HEK293T (cell line): ENCODE measurements at regions not wholly inside any gene's neighbourhood (a gene's known extent, or its start where the extent isn't known, plus 50 kb on each side); places are given as distances from the start of the nearest gene placed in this dataset.

ENCODE experiments used
- BHLHE40 ChIP-seq: fragments of 450-650 bp; IDR thresholded peaks from 2 replicates; pipeline ENCODE4 v1.6.1; 2016; ENCODE audit warnings: mild to moderate bottlenecking, moderate library complexity, borderline replicate concordance
- CTBP1 ChIP-seq: fragments of 450-650 bp; IDR thresholded peaks from 2 replicates; pipeline ENCODE4 v1.6.1; 2016; ENCODE audit warnings: borderline replicate concordance
- FOXM1 ChIP-seq: fragments of 450-650 bp; IDR thresholded peaks from 2 replicates; pipeline ENCODE4 v1.6.1; 2017; ENCODE audit warnings: mild to moderate bottlenecking, borderline replicate concordance
- SP1 ChIP-seq: fragments of 450-650 bp; IDR thresholded peaks from 2 replicates; pipeline ENCODE4 v1.6.1; 2017
- SUZ12 ChIP-seq: fragments of 450-650 bp; IDR thresholded peaks from 2 replicates; pipeline ENCODE4 v1.6.1; 2016; ENCODE audit warnings: mild to moderate bottlenecking
- TARDBP ChIP-seq: fragments of 450-650 bp; IDR thresholded peaks from 2 replicates; pipeline ENCODE4 v1.6.1; 2016
- TF ChIP-seq, protein P1 (sequence below): fragments of 450-650 bp; IDR thresholded peaks from 2 replicates; pipeline ENCODE4 v1.6.1; 2016

DNA sequence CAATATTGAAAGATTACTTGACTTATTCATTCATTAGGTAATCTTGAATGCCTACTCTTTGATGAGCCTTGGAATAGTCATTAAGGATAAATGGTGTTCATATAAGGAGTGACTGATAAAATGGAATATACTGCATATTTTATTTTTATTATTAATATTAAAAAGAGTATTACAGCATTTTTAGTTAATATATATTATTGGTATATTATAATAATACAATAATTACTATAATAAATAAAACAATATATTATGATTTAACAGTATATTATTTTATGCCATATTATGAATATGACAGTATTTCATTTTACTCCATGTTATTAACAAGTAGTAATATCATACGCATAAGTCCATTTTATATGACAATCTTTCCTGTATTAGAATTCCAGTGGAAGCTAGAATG is 490.8 kb upstream of the NFIA start:
- TF ChIP-seq BHLHE40: no peak
- TF ChIP-seq TARDBP: no peak
- TF ChIP-seq SUZ12: no peak
- TF ChIP-seq, protein P1, sequence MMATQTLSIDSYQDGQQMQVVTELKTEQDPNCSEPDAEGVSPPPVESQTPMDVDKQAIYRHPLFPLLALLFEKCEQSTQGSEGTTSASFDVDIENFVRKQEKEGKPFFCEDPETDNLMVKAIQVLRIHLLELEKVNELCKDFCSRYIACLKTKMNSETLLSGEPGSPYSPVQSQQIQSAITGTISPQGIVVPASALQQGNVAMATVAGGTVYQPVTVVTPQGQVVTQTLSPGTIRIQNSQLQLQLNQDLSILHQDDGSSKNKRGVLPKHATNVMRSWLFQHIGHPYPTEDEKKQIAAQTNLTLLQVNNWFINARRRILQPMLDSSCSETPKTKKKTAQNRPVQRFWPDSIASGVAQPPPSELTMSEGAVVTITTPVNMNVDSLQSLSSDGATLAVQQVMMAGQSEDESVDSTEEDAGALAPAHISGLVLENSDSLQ: no peak
- TF ChIP-seq SP1: no peak
- no peak for TF ChIP-seq FOXM1
- no peak for TF ChIP-seq CTBP1
